Nephron (organoid): ENCODE measurements at regions not wholly inside any gene's neighbourhood (a gene's known extent, or its start where the extent isn't known, plus 50 kb on each side); places are given as distances from the start of the nearest gene placed in this dataset.

Source experiments
- H3K27ac Mint-ChIP-seq, 3 experiments: 2 replicates each; pipeline ENCODE4 v1.8.0; 2020; ENCODE audit warnings: mixed read lengths in 3 of 3, mild to moderate bottlenecking in 2 of 3, moderate library complexity in 1 of 3
- H3K27me3 Mint-ChIP-seq: 2 replicates; pipeline ENCODE4 v1.8.0; 2021; ENCODE audit warnings: low read depth, mild to moderate bottlenecking, moderate library complexity, mixed read lengths
- H3K36me3 Mint-ChIP-seq: 2 replicates; pipeline ENCODE4 v1.8.0; 2020; ENCODE audit warnings: low read depth, mixed read lengths
- H3K4me1 Mint-ChIP-seq: 2 replicates; pipeline ENCODE4 v1.8.0; 2020; ENCODE audit warnings: mixed read lengths
- H3K4me3 Mint-ChIP-seq, 3 experiments: 2 replicates each; pipeline ENCODE4 v1.8.0; 2020; ENCODE audit warnings: mild to moderate bottlenecking in 3 of 3, mixed read lengths in 3 of 3, moderate library complexity in 2 of 3
- H3K9me3 Mint-ChIP-seq: 2 replicates; pipeline ENCODE4 v1.8.0; 2020; ENCODE audit warnings: mixed read lengths
- CTCF ChIP-seq, 3 experiments: fragments of 200-600 bp; sonication (generic); IDR thresholded peaks; one replicate each; pipeline ENCODE4 v1.5.0; 2021; ENCODE audit warnings: antibody characterized with exemption in 3 of 3; ENCODE audit not compliant: unreplicated experiment in 3 of 3

- H3K36me3 Mint-ChIP-seq = no peaks in the 10 kb centered on the region
- H3K4me3 Mint-ChIP-seq = no peak overlapping the region
- H3K4me1 Mint-ChIP-seq = peaks cover 11% of the 10 kb centered on the region
- H3K9me3 Mint-ChIP-seq = no peaks in the 10 kb centered on the region
- no peaks in the 10 kb centered on the region for H3K27me3 Mint-ChIP-seq
- TF ChIP-seq CTCF (IDR thresholded peaks at IDR 0.05; ENCODE audit: unreplicated experiment in 3 of 3) = no peak
- H3K27ac Mint-ChIP-seq = no peak overlapping the region
Observed at GRCh38 chr18:4844320-4844719, 352.7 kb downstream of the AKAIN1 start.

- no peak overlapping the region for H3K4me3 Mint-ChIP-seq
- no peaks in the 10 kb centered on the region for H3K27me3 Mint-ChIP-seq
- no peak for TF ChIP-seq CTCF (IDR thresholded peaks at IDR 0.05; ENCODE audit: unreplicated experiment in 3 of 3)
- H3K36me3 Mint-ChIP-seq = no peaks in the 10 kb centered on the region
- H3K27ac Mint-ChIP-seq = no peak overlapping the region
- no peaks in the 10 kb centered on the region for H3K9me3 Mint-ChIP-seq
- H3K4me1 Mint-ChIP-seq = peaks cover 11% of the 10 kb centered on the region
Observed at GRCh38 chr18:4843771-4844170, 353.3 kb downstream of the AKAIN1 start.

GRCh38 chr18:4842751-4843150 is 354.3 kb downstream of the AKAIN1 start:
- Mint-ChIP-seq H3K27me3 (no peaks in the 10 kb centered on the region), H3K4me3 (no peak overlapping the region), H3K9me3 (no peaks in the 10 kb centered on the region), H3K36me3 (no peaks in the 10 kb centered on the region), H3K27ac (peak overlapping the region in 1 of 3 experiments; percentile 34), H3K4me1 (peaks cover 11% of the 10 kb centered on the region)
- no peak for TF ChIP-seq CTCF (IDR thresholded peaks at IDR 0.05; ENCODE audit: unreplicated experiment in 3 of 3)

- no peaks in the 10 kb centered on the region for H3K36me3 Mint-ChIP-seq
- H3K9me3 Mint-ChIP-seq = no peaks in the 10 kb centered on the region
- H3K4me3 Mint-ChIP-seq = no peak overlapping the region
- peak overlapping the region in 1 of 3 experiments; percentile 34 for H3K27ac Mint-ChIP-seq
- H3K27me3 Mint-ChIP-seq = no peaks in the 10 kb centered on the region
- H3K4me1 Mint-ChIP-seq = peaks cover 11% of the 10 kb centered on the region
- no peak for TF ChIP-seq CTCF (IDR thresholded peaks at IDR 0.05; ENCODE audit: unreplicated experiment in 3 of 3)
Observed at GRCh38 chr18:4842287-4842686, 354.8 kb downstream of the AKAIN1 start.

- Mint-ChIP-seq H3K36me3 (no peaks in the 10 kb centered on the region), H3K9me3 (no peaks in the 10 kb centered on the region), H3K27ac (peak overlapping the region in 1 of 3 experiments; percentile 71), H3K27me3 (no peaks in the 10 kb centered on the region), H3K4me3 (no peak overlapping the region), H3K4me1 (peaks cover 11% of the 10 kb centered on the region)
- TF ChIP-seq CTCF (IDR thresholded peaks at IDR 0.05; ENCODE audit: unreplicated experiment in 3 of 3) = no peak
Observed at GRCh38 chr18:4839639-4840038, 357.4 kb downstream of the AKAIN1 start.

- Mint-ChIP-seq H3K27ac (no peak overlapping the region), H3K27me3 (no peaks in the 10 kb centered on the region), H3K4me3 (no peak overlapping the region), H3K9me3 (no peaks in the 10 kb centered on the region), H3K36me3 (no peaks in the 10 kb centered on the region), H3K4me1 (peaks cover 6% of the 10 kb centered on the region)
- TF ChIP-seq CTCF (IDR thresholded peaks at IDR 0.05; ENCODE audit: unreplicated experiment in 3 of 3) = no peak
Observed at GRCh38 chr18:4836141-4836540, 360.9 kb downstream of the AKAIN1 start.
